ENCODE measurements at regions not wholly inside any gene's neighbourhood (a gene's known extent, or its start where the extent isn't known, plus 50 kb on each side); places are given as distances from the start of the nearest gene placed in this dataset.

DNA sequence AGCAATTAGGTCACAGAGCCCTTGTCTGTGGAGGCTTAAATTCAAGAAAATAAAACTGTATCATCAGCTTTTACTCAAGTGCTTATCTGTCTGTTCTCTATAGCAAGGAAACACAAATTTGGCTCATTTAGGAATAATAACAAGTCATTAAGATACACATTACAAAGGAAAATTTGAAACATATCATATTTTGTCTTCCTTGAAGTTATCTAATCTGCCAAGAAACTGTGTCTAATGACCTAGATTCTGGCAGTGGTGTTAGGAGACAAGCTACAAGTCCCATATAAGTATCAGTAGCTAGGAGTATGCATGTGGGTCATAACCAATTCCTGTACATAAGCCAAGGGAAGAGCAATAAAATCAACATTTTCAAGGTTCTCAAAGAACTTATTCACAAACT, 108.2 kb upstream of the SETMAR start:
- TF ChIP-seq EZH2 (IDR thresholded peaks at IDR 0.05; ENCODE audit: insufficient read depth, low read length), result no peak
- TF ChIP-seq, protein P1, sequence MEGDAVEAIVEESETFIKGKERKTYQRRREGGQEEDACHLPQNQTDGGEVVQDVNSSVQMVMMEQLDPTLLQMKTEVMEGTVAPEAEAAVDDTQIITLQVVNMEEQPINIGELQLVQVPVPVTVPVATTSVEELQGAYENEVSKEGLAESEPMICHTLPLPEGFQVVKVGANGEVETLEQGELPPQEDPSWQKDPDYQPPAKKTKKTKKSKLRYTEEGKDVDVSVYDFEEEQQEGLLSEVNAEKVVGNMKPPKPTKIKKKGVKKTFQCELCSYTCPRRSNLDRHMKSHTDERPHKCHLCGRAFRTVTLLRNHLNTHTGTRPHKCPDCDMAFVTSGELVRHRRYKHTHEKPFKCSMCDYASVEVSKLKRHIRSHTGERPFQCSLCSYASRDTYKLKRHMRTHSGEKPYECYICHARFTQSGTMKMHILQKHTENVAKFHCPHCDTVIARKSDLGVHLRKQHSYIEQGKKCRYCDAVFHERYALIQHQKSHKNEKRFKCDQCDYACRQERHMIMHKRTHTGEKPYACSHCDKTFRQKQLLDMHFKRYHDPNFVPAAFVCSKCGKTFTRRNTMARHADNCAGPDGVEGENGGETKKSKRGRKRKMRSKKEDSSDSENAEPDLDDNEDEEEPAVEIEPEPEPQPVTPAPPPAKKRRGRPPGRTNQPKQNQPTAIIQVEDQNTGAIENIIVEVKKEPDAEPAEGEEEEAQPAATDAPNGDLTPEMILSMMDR (IDR thresholded peaks at IDR 0.05; ENCODE audit: insufficient read depth, low read depth, low read length), result no peak

Data from astrocyte (in vitro differentiated cells and primary cell).